Activated T-cell treated with anti-CD3 and anti-CD28 coated beads, Interleukin-2, amount 50 U/mL, for 24 hours (primary cell): ENCODE measurements at regions not wholly inside any gene's neighbourhood (a gene's known extent, or its start where the extent isn't known, plus 50 kb on each side); places are given as distances from the start of the nearest gene placed in this dataset.

Source experiments
- DNase-seq: peaks from one replicate; pipeline ENCODE4 v3.0.0-alpha.2; 2020
- H3K27ac Mint-ChIP-seq: 2 replicates; pipeline ENCODE4 v1.8.0; 2020; ENCODE audit warnings: mild to moderate bottlenecking, mixed read lengths
- H3K27me3 Mint-ChIP-seq: 2 replicates; pipeline ENCODE4 v1.8.0; 2020; ENCODE audit warnings: mixed read lengths
- H3K36me3 Mint-ChIP-seq: 2 replicates; pipeline ENCODE4 v1.8.0; 2020; ENCODE audit warnings: low read depth, mixed read lengths
- H3K4me1 Mint-ChIP-seq: 2 replicates; pipeline ENCODE4 v1.8.0; 2020; ENCODE audit warnings: low read depth, mixed read lengths
- H3K4me3 Mint-ChIP-seq: 2 replicates; pipeline ENCODE4 v1.8.0; 2020; ENCODE audit warnings: mild to moderate bottlenecking, moderate library complexity, mixed read lengths
- H3K9me3 Mint-ChIP-seq: 2 replicates; pipeline ENCODE4 v1.8.0; 2020; ENCODE audit warnings: mixed read lengths

GRCh38 chr4:20643631-20644030 is 56.6 kb upstream of the PACRGL start:
- Mint-ChIP-seq H3K27ac (no peak overlapping the region), H3K36me3 (no peaks in the 10 kb centered on the region), H3K9me3 (no peaks in the 10 kb centered on the region), H3K4me1 (no peaks in the 10 kb centered on the region), H3K27me3 (peaks cover 7% of the 10 kb centered on the region), H3K4me3 (no peak overlapping the region)
- DNase-seq = no peak

GRCh38 chr4:20645236-20645635 is 55.0 kb upstream of the PACRGL start:
- DNase-seq = no peak
- Mint-ChIP-seq H3K36me3 (no peaks in the 10 kb centered on the region), H3K27me3 (peaks cover 17% of the 10 kb centered on the region), H3K9me3 (no peaks in the 10 kb centered on the region), H3K4me1 (no peaks in the 10 kb centered on the region), H3K4me3 (no peak overlapping the region), H3K27ac (no peak overlapping the region)

- no peak overlapping the region for H3K4me3 Mint-ChIP-seq
- H3K36me3 Mint-ChIP-seq = no peaks in the 10 kb centered on the region
- H3K27ac Mint-ChIP-seq = no peak overlapping the region
- no peak for DNase-seq
- no peaks in the 10 kb centered on the region for H3K4me1 Mint-ChIP-seq
- H3K27me3 Mint-ChIP-seq = peaks cover 18% of the 10 kb centered on the region
- H3K9me3 Mint-ChIP-seq = no peaks in the 10 kb centered on the region
Measured at GRCh38 chr4:20646287-20646686, 54.0 kb upstream of the PACRGL start.
